Progenitor cell of endocrine pancreas (in vitro differentiated cells): ENCODE measurements at regions not wholly inside any gene's neighbourhood (a gene's known extent, or its start where the extent isn't known, plus 50 kb on each side); places are given as distances from the start of the nearest gene placed in this dataset.

Source experiments
- DNase-seq: peaks from one replicate; pipeline ENCODE4 v3.0.0; 2021; ENCODE audit warnings: low spot score; ENCODE audit not compliant: unreplicated experiment
- H3K27ac Mint-ChIP-seq: 2 replicates; pipeline ENCODE4 v1.8.0; 2021; ENCODE audit warnings: mild to moderate bottlenecking, moderate library complexity, mixed read lengths
- H3K27me3 Mint-ChIP-seq: 2 replicates; pipeline ENCODE4 v1.8.0; 2021; ENCODE audit warnings: mixed read lengths
- H3K36me3 Mint-ChIP-seq: 2 replicates; pipeline ENCODE4 v1.8.0; 2022; ENCODE audit warnings: mixed read lengths; ENCODE audit not compliant: insufficient read depth
- H3K4me1 Mint-ChIP-seq: 2 replicates; pipeline ENCODE4 v1.8.0; 2021; ENCODE audit warnings: low read depth, mixed read lengths
- H3K4me3 Mint-ChIP-seq: 2 replicates; pipeline ENCODE4 v1.8.0; 2021; ENCODE audit warnings: low read depth, mild to moderate bottlenecking, moderate library complexity, mixed read lengths
- H3K9me3 Mint-ChIP-seq: 2 replicates; pipeline ENCODE4 v1.8.0; 2021; ENCODE audit warnings: low read depth, mixed read lengths
- CTCF ChIP-seq: fragments of 200-600 bp; sonication (generic); IDR thresholded peaks from one replicate; pipeline ENCODE4 v1.5.0; 2021; ENCODE audit warnings: antibody characterized with exemption, mild to moderate bottlenecking; ENCODE audit not compliant: unreplicated experiment

- no peaks in the 10 kb centered on the region for H3K36me3 Mint-ChIP-seq
- H3K9me3 Mint-ChIP-seq, result peaks cover 4% of the 10 kb centered on the region
- no peak for DNase-seq
- H3K4me1 Mint-ChIP-seq, result peaks cover 5% of the 10 kb centered on the region
- H3K27me3 Mint-ChIP-seq, result peaks cover 11% of the 10 kb centered on the region
- no peak overlapping the region for H3K27ac Mint-ChIP-seq
- no peak for TF ChIP-seq CTCF
- no peak overlapping the region for H3K4me3 Mint-ChIP-seq
Observed at GRCh38 chr7:69411018-69411417, 187.3 kb upstream of the AUTS2 start.

GRCh38 chr7:69411466-69411865 lies 186.8 kb upstream of the AUTS2 start:
- Mint-ChIP-seq H3K36me3 (no peaks in the 10 kb centered on the region), H3K4me1 (peaks cover 5% of the 10 kb centered on the region), H3K4me3 (no peak overlapping the region), H3K27ac (no peak overlapping the region), H3K9me3 (peaks cover 4% of the 10 kb centered on the region), H3K27me3 (peaks cover 11% of the 10 kb centered on the region)
- no peak for DNase-seq
- TF ChIP-seq CTCF, result no peak

- Mint-ChIP-seq H3K27me3 (peaks cover 11% of the 10 kb centered on the region), H3K27ac (peak overlapping the region; percentile 85), H3K4me3 (no peak overlapping the region), H3K36me3 (no peaks in the 10 kb centered on the region), H3K4me1 (peaks cover 5% of the 10 kb centered on the region), H3K9me3 (peaks cover 11% of the 10 kb centered on the region)
- no peak for TF ChIP-seq CTCF
- DNase-seq, result no peak
Observed at GRCh38 chr7:69412331-69413146, 185.7 kb upstream of the AUTS2 start.

GRCh38 chr7:69414555-69414954 lies 183.7 kb upstream of the AUTS2 start:
- H3K4me1 Mint-ChIP-seq, result peaks cover 5% of the 10 kb centered on the region

More at GRCh38 chr7:69414555-69414954, 183.7 kb upstream of the AUTS2 start:
- Mint-ChIP-seq H3K27ac (peak overlapping the region; percentile 17), H3K4me3 (no peak overlapping the region), H3K9me3 (peaks cover 11% of the 10 kb centered on the region), H3K27me3 (peaks cover 16% of the 10 kb centered on the region), H3K36me3 (no peaks in the 10 kb centered on the region)
- TF ChIP-seq CTCF, result no peak
- no peak for DNase-seq
